Mesenteric fat pad (tissue), 1 donor: ENCODE measurements at regions not wholly inside any gene's neighbourhood (a gene's known extent, or its start where the extent isn't known, plus 50 kb on each side); places are given as distances from the start of the nearest gene placed in this dataset.
"Not testable (repeated sequence)": the region's sequence is repeated elsewhere in the genome, so short reads cannot be mapped to it uniquely, and the experiment has no call there.

Experiments used
- DNase-seq: peaks from one replicate; pipeline ENCODE4 v3.0.0-alpha.2; 2020; ENCODE audit warnings: low spot score
- donor health status: DM: yes; HTN: yes; CAD: no.

- DNase-seq: peak; percentile 69
Measured at GRCh38 chr3:139113231-139113992, 68.7 kb upstream of the PRR23C start.

GRCh38 chr3:139113993-139114375, 69.3 kb upstream of the PRR23C start:
- no peak for DNase-seq

DNA sequence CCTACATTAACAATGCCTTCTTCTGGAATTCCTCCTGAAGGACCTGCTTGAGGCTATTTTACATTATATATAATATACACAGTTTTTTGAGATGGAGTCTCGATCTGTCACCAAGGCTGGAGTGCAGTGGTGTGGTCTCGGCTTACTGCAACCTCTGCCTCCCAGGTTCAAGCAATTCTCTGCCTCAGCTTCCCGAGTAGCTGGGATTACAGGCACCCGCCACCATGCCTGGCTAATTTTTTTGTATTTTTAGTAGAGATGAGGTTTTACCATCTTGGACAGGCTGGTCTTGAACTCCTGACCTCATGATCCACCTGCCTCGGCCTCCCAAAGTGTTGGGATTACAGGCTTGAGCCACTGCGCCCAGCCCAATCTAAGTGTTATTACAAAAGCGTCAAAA, 71.9 kb upstream of the PRR23C start:
- DNase-seq: not testable (repeated sequence)

DNA sequence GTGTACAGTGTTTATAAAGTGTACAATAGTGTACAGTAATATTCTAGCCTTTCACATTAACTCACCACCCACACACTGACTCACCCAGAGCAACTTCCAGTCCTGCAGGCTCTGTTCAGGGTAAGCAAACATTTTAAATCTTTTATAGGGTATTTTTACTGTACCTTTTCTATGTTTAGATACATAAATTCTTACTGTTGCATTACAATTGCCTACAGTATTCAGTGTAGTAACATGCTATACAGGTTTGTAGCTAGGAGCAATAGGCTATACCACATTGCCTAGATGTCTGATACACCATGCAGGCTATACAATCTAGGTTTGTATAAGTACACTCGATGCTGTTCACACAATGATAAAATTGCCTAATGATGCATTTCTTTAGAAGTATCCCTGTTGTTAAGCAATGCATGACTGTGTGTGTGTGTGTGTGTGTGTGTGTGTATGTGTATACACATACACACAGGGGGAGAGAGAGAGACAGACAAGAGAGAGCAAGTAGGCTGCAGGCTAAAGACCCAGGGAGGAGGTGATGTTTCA, 72.5 kb upstream of the PRR23C start:
- DNase-seq: no peak

DNA sequence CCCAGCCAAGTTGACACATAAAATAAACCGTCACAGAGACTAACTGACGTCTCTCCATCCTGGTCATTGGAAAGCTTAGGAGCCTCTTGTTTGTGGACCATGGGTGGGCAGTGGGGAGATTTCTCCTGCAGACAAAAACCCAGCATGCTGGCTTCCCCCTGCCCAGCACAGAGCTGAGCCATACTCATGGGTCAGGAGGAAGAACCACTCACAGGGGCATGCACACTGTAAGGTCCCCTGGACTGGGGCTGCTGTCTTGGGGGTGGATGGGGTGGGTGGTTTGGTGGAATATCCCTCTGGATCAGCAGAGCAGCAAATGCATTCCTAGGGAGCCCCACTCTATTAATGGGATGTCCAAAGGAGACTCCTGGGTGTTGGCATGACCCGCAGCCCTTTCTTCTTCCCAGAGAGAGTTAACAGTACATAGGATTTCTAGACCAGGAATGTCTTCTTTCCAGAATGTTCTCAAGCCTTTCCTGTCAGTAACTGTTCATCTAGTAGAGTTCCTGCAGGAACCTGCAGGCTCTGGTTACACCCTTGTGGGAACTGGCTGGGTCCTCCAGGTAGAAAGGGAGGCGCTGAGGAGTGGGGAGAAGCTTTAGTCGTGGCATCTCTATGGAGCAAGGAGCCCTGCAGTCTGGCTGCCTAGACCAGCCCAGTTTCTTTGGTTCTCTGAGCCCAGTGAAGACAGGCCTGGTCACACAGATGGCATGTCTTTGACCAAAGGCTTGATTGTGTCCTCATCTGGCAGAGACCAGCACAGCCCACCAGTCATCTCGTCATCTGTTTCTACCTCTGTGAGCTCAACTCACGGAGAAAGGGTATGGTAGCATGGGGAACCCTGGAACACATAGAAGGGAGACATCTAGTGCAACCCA, 73.4 kb upstream of the PRR23C start:
- no peak for DNase-seq

DNA sequence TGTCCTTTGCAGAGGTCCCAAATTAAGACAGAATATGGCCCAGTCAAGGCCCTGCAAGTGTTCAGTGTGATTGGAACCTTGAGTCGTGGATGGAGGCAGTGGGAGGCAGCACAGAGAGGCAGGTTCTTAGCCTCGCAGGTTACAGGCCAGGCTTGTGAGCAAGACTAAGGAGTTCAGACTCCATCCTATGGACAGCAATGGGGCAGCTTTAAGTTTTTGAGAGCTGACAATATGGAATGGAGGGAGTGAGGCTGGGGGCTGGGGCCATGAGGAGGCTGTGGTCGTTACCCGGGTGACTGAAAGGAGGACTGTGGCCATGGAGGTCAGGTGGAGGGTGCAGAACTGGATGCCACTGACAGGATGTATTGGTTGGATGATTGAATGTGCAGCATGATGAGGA, 74.1 kb upstream of the PRR23C start:
- no peak for DNase-seq

- DNase-seq: no peak
Measured at GRCh38 chr3:139119331-139120025, 74.8 kb upstream of the PRR23C start.

DNA sequence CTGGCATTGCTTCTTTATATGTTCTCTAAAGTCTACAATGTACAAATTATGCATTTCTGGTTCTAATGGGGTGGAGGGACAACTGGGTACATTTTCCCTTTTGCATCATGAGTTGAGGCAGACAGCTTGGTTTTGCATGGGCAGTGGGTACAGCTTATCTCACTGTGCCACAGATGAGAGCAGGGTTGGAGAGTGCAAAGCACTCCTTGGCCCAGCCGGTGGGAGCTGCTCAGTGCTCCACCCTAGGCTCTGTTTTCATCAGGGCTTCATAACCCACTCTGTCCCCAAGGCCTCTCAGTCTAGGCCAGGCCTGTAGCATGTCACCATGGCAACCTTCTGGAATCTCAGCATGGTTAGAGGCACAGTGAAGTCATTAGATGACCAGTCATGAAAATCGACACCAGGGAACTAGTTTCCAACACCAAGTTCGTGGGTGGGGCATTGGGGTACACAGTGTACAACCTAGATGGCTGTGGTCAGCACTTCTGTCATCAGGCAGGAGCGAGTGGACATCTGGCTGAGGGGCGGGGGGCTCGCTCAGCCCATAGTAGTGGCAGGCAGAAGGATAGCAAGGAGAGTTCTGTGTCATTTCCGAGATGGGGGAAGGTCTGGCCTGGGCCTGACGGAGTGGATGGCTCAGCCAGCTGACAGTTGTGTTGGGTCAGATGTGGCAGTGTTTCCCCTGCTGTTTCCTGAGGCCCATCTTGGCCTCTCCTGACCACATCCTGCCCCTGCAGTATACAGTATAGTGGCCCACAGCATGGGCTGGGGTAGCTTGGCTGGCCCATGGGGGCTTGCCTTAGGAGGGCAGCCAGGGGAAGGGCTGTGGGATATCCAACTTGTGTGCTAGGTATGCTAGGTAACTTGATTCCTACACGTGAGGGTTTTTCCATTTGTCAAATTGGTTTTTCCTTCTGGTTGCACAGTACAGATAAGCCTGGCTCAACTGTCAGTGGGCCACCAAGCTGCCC, 75.7 kb upstream of the PRR23C start:
- DNase-seq: no peak

- no peak for DNase-seq
Measured at GRCh38 chr3:139121513-139122220, 77.0 kb upstream of the PRR23C start.

- no peak for DNase-seq
Measured at GRCh38 chr3:139122221-139122581, 77.5 kb upstream of the PRR23C start.

GRCh38 chr3:139122612-139123011, 77.9 kb upstream of the PRR23C start:
- DNase-seq: no peak

- DNase-seq: no peak
Measured at GRCh38 chr3:139123377-139124095, 78.8 kb upstream of the PRR23C start.

DNA sequence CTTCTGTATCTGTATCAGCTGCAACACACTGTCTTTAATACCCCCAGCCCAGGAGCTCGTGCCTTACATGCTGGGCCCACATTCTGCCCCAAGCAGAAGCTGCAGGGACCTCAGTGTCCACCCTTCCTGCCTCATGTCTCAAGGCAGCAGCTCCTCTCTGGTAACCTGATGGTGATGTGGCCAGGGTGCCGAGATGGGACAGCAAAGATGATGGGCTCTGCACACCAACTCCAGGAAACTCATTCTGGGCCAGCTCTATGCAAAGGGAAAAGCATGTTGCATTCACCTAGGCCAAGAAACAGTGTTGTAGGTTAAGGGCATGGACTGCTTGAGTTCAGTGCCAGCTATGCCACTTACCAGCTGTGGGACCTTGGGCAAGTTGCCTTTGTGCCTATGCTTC, 79.5 kb upstream of the PRR23C start:
- no peak for DNase-seq

DNA sequence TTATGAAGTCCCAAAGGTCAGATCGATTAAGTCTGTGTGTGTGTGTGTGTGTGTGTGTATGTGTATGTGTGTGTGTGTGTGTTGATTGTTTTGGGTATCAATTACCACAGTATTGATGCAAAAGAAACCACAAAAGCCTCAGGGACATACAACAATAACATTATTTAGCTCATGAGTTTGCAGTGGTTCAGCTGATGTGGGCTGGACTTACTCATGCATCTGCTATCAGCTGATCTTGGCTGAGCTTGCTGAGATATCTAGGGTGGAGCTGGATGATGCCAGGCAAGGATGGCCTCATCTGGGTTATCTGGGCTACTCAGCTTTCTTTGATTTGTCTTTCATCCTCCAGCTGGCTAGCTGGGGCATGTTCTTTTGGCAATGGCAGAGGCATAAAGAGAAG, 82.4 kb upstream of the PRR23C start:
- DNase-seq: no peak

DNA sequence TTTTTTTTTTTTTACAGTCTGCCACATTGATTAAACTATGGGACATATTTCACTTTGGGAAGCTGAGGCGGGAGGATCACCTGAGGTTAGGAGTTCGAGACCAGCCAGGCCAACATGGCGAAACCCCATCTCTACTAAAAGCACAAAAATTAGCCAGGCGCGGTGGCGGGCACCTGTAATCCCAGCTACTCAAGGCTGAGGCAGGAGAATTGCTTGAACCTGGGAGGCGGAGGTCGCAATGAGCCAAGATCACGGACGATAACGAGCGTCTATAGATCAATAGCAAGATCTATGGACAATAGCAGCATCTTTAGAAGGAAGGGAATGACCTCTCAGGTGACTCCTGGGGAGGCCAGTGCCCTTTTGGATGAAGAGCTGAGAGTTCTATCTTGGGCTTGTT, 82.9 kb upstream of the PRR23C start:
- not testable (repeated sequence) for DNase-seq

DNA sequence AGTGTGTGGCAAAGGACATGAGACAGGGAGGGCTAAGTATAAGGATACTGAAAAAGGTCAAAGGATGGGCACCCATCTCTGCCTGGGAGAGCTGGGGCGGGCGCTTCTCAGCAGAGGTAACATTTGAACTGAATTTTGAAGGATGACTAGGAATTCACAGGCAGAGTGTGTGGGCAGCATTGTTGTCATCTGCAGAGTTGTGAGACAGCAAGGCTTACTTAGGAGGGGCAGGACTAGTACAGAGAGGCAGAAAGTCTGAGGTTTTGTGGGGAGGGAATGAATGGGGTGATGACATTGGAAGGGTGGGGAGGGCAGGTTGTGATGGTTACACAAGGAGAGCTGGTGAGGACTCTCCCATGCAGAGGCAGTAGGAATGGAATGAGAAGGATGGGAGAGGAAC, 84.1 kb upstream of the PRR23C start:
- no peak for DNase-seq

- DNase-seq: no peak
Measured at GRCh38 chr3:139129892-139130291, 85.2 kb upstream of the PRR23C start.

DNA sequence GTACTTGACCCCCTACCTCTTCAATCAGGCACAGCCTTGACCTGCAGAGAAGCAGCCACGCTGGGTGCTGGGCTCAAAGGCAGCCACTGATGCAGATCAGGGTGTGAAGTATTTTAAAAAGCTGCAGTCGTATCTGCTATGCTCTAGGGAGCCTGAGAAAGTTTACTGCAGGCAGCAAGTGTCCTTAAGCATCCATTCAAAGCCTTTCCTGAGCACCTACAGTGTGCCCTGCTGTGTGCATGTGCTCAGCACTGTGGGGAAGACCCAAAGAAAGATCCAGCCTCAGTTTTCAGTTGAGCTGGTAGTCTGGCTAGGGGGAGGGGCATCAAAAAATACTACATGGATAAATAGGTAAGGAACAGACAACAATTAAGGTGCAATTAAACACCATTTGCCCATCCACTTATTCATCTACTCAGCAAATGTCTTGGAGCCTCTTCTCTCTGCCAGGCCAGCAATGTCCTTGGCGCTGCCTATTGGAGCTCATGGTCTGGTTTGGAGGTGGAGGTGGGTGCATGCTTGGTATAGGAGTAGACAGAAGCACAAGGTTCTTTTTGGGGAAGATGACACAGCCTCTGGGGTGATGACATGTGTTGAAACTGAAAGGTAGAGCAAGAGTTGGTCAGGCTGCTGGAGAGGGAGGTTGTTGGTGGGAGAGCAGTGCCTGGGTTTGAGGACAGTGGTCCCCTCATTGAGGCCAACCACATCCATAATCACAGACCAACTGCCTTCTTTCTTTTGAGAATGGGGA, 85.9 kb upstream of the PRR23C start:
- no peak for DNase-seq

DNA sequence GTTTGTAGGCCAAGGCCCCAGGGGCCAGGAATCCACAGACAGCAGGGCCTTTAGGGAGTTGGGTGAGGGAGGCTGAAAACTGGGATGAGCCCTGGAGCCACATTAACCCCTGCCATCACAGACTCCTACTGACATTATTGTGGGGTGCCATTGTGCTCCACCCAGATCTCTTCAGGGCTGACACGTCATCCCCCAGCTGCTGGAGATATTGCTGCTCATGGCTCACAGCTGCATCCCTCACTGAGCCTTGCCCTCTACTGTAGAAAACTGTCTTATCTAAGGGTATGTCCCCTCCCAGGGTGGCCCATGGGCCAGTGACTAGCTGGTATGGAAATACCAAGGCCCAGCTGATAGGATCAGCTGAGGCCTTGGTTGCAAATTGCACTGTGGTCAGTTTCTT, 87.3 kb upstream of the PRR23C start:
- no peak for DNase-seq
